Endothelial cell of umbilical vein (primary cell): ENCODE measurements at regions not wholly inside any gene's neighbourhood (a gene's known extent, or its start where the extent isn't known, plus 50 kb on each side); places are given as distances from the start of the nearest gene placed in this dataset.

Source experiments
- BruUV-seq: library from RNA; stranded (reverse); fragments of 400-500 nt; replicated peaks from 2 replicates; lab custom pipeline; 2021; lab: Mats Ljungman, UMichigan
- CTCF ChIA-PET: fragments of 300-600, 350-600 bp; sonication (Branson Sonifier 250); formaldehyde crosslinking; loops from one replicate; lab custom pipeline; 2021; ENCODE audit warnings: antibody characterized with exemption, inconsistent platforms; lab: Charles Lee
- POLR2A ChIA-PET: fragments of 300-600, 350-600 bp; sonication (Branson Sonifier 250); formaldehyde crosslinking; loops from one replicate; lab custom pipeline; 2021; ENCODE audit warnings: antibody characterized with exemption, inconsistent platforms; lab: Charles Lee
- DNase-seq: peaks from one replicate; pipeline ENCODE4 v3.0.0-alpha.2; 2011; ENCODE audit warnings: low read depth, low spot score
- FAIRE-seq: peaks from 2 replicates; lab custom pipeline; 2011; peaks lifted over from hg19 to GRCh38; lab: Jason Lieb, UNC
- H2AFZ ChIP-seq: 2 replicates; pipeline ENCODE4 v1.6.0; 2012; ENCODE audit warnings: low read depth, low read length, control low read depth, inconsistent platforms
- H3K27ac ChIP-seq: 2 replicates; pipeline ENCODE4 v1.5.1; 2011; ENCODE audit warnings: low read depth, mild to moderate bottlenecking, control low read depth, low read length, moderate library complexity; ENCODE audit not compliant: insufficient read depth
- H3K27me3 ChIP-seq, 2 experiments: 2 replicates each; pipeline versions ENCODE4 v1.6.0 to v1.6.1; 2011; ENCODE audit warnings: low read length in 2 of 2, mixed read lengths in 1 of 2; ENCODE audit not compliant: control insufficient read depth in 2 of 2, insufficient read depth in 2 of 2
- H3K36me3 ChIP-seq, 2 experiments: 2 replicates in 1 of 2; 3 replicates in 1 of 2; pipeline ENCODE4 v1.5.1; 2011; ENCODE audit warnings: low read length in 2 of 2, mild to moderate bottlenecking in 1 of 2, moderate library complexity in 1 of 2; ENCODE audit not compliant: control insufficient read depth in 2 of 2, insufficient read depth in 2 of 2; ENCODE audit errors: extremely low read depth in 1 of 2
- H3K4me1 ChIP-seq: 3 replicates; pipeline ENCODE4 v1.5.1; 2011; ENCODE audit warnings: mild to moderate bottlenecking, low read length; ENCODE audit not compliant: control insufficient read depth, insufficient read depth; ENCODE audit errors: extremely low read depth
- H3K4me2 ChIP-seq: 2 replicates; pipeline ENCODE4 v1.6.1; 2011; ENCODE audit warnings: low read length, control low read depth, mixed read lengths; ENCODE audit not compliant: insufficient read depth
- H3K4me3 ChIP-seq, 3 experiments: fragments of 200-600 bp in 1 of 3; sonication (generic), shearing (Covaris generic) in 1 of 3; replicated peaks in 1 of 3; 2 replicates each; pipeline ENCODE4 v1.5.1; 2011 to 2016; ENCODE audit warnings: control low read depth in 3 of 3, low read length in 3 of 3, mild to moderate bottlenecking in 2 of 3, inconsistent platforms in 1 of 3, low read depth in 1 of 3, moderate library complexity in 1 of 3; ENCODE audit not compliant: insufficient read depth in 1 of 3
- H3K79me2 ChIP-seq: 2 replicates; pipeline ENCODE4 v1.6.0; 2012; ENCODE audit warnings: low read length, inconsistent platforms; ENCODE audit not compliant: control insufficient read depth, insufficient read depth
- H3K9ac ChIP-seq: replicated peaks from 2 replicates; pipeline ENCODE3; 2011; ENCODE audit warnings: low read length, control low read depth; ENCODE audit not compliant: insufficient read depth; ENCODE audit errors: extremely low read depth
- H3K9me1 ChIP-seq: replicated peaks from 3 replicates; pipeline ENCODE4 v1.6.0; 2011; ENCODE audit warnings: mild to moderate bottlenecking, low read length; ENCODE audit not compliant: control insufficient read depth, insufficient read depth; ENCODE audit errors: extremely low read depth
- H3K9me3 ChIP-seq: replicated peaks from 2 replicates; pipeline ENCODE4 v1.5.1; 2012; ENCODE audit warnings: low read length, inconsistent platforms; ENCODE audit not compliant: control insufficient read depth, insufficient read depth
- H4K20me1 ChIP-seq: replicated peaks from 2 replicates; pipeline ENCODE3; 2011; ENCODE audit warnings: mild to moderate bottlenecking, low read length; ENCODE audit not compliant: control insufficient read depth, insufficient read depth; ENCODE audit errors: extremely low read depth
- CTCF ChIP-seq, 2 donors: IDR thresholded peaks; 1 replicate in 1 of 2; 2 replicates in 1 of 2; pipeline ENCODE4 v1.5.1; 2011; ENCODE audit warnings: low read length in 2 of 2, mild to moderate bottlenecking in 2 of 2, moderate library complexity in 2 of 2, control low read depth in 1 of 2, inconsistent platforms in 1 of 2, low read depth in 1 of 2; ENCODE audit not compliant: insufficient read depth in 1 of 2; ENCODE audit errors: extremely low read depth in 1 of 2
- EZH2 ChIP-seq: IDR thresholded peaks from 2 replicates; pipeline ENCODE4 v1.6.1; 2012; ENCODE audit warnings: borderline replicate concordance, low read depth, mild to moderate bottlenecking, moderate library complexity, low read length, inconsistent platforms; ENCODE audit not compliant: severe bottlenecking
- FOS ChIP-seq: IDR thresholded peaks from 2 replicates; pipeline ENCODE4 v1.6.1; 2011; ENCODE audit warnings: mild to moderate bottlenecking, low read length, moderate library complexity, borderline replicate concordance; ENCODE audit not compliant: insufficient read depth
- GATA2 ChIP-seq: IDR thresholded peaks from 2 replicates; pipeline ENCODE4 v1.7.0; 2011; ENCODE audit warnings: low read depth, mild to moderate bottlenecking, moderate library complexity, mixed read lengths, low read length; ENCODE audit not compliant: insufficient read length, insufficient read depth
- JUN ChIP-seq: IDR thresholded peaks from 2 replicates; pipeline ENCODE4 v1.6.1; 2011; ENCODE audit warnings: borderline replicate concordance, low read depth; ENCODE audit not compliant: insufficient read length, insufficient read depth
- MAX ChIP-seq: IDR thresholded peaks from 2 replicates; pipeline ENCODE4 v1.6.1; 2011; ENCODE audit not compliant: insufficient read depth, insufficient read length
- MYC ChIP-seq: IDR thresholded peaks from one replicate; pipeline ENCODE4 v1.6.1; 2011; ENCODE audit warnings: mild to moderate bottlenecking, low read depth, low read length
- POLR2A ChIP-seq: IDR thresholded peaks from 2 replicates; pipeline ENCODE4 v1.6.1; 2012; ENCODE audit warnings: low read depth, mild to moderate bottlenecking, control low read depth, low read length
- POLR2AphosphoS5 ChIP-seq: IDR thresholded peaks from 2 replicates; pipeline ENCODE4 v1.6.1; 2012; ENCODE audit warnings: low read depth, mild to moderate bottlenecking, control low read depth, low read length, moderate library complexity; ENCODE audit not compliant: insufficient read depth
- dilution Hi-C: fragments of 300-500 bp; cut with MboI; formaldehyde crosslinking; loops from one replicate; pipeline ENCODE4 v1.15.0; 2019; ENCODE audit warnings: low sequenced_read_pairs; ENCODE audit not compliant: extremely low pct_ligation_motif_present
- intact Hi-C: fragments of 100-400 bp; cut with micrococcal nuclease; formaldehyde crosslinking; loops from one replicate; pipeline ENCODE4 v1.10.0; 2022

GRCh38 chr3:103968751-103969150, 1398.0 kb upstream of the ALCAM start:
- no peak for TF ChIP-seq CTCF (IDR thresholded peaks at IDR 0.05; ENCODE audit: extremely low read depth in 1 of 2, insufficient read depth in 1 of 2, low read depth in 1 of 2, low read length in 2 of 2)
- no peak for TF ChIP-seq GATA2
- no peak for TF ChIP-seq JUN
- no peak for TF ChIP-seq POLR2AphosphoS5
- Histone ChIP-seq H3K79me2 (no peaks in the 10 kb centered on the region), H3K36me3 (no peaks in the 10 kb centered on the region), H3K4me3 (no peak overlapping the region), H3K9me1 (no peaks in the 10 kb centered on the region), H3K4me1 (no peaks in the 10 kb centered on the region), H4K20me1 (no peaks in the 10 kb centered on the region), H3K4me2 (no peak overlapping the region), H3K27me3 (no peaks in the 10 kb centered on the region), H3K9ac (no peak overlapping the region), H3K27ac (no peak overlapping the region), H2AFZ (no peak overlapping the region), H3K9me3 (no peaks in the 10 kb centered on the region)
- POLR2A ChIA-PET: no interaction called here
- dilution Hi-C loops (no loop called here), intact Hi-C loops (no loop called here)
- no TSS peak for BruUV-seq
- DNase-seq: no peak
- no peak for FAIRE-seq
- CTCF ChIA-PET: no interaction called here

GRCh38 chr3:103976931-103977339, 1389.8 kb upstream of the ALCAM start:
- ChIA-PET CTCF (interaction anchor here (0.7 to 1.2 kb wide), 2 partner anchors 13 to 103 kb away, joined by 3 read pairs; no protein-coding TSS in a partner anchor), POLR2A (no interaction called here)
- H3K27me3 ChIP-seq: no peaks in the 10 kb centered on the region
- H3K9me3 ChIP-seq: no peaks in the 10 kb centered on the region
- no peaks in the 10 kb centered on the region for H3K36me3 ChIP-seq
- no peaks in the 10 kb centered on the region for H4K20me1 ChIP-seq
- FAIRE-seq: no peak
- H3K4me2 ChIP-seq: no peak overlapping the region
- H3K79me2 ChIP-seq: no peaks in the 10 kb centered on the region
- no TSS peak for BruUV-seq
- DNase-seq: no peak
- TF ChIP-seq POLR2AphosphoS5 (no peak), FOS (no peak), POLR2A (no peak), MYC (no peak), MAX (no peak), EZH2 (no peak), JUN (no peak), GATA2 (no peak), CTCF (IDR thresholded peaks at IDR 0.05; ENCODE audit: extremely low read depth in 1 of 2, insufficient read depth in 1 of 2, low read depth in 1 of 2, low read length in 2 of 2) (no peak)
- H3K4me3 ChIP-seq: no peak overlapping the region
- no peaks in the 10 kb centered on the region for H3K4me1 ChIP-seq
- no peaks in the 10 kb centered on the region for H3K9me1 ChIP-seq
- no peak overlapping the region for H3K27ac ChIP-seq
- dilution Hi-C loops (no loop called here), intact Hi-C loops (no loop called here)
- no peak overlapping the region for H3K9ac ChIP-seq
- no peak overlapping the region for H2AFZ ChIP-seq
